ENCODE measurements at regions not wholly inside any gene's neighbourhood (a gene's known extent, or its start where the extent isn't known, plus 50 kb on each side); places are given as distances from the start of the nearest gene placed in this dataset.

DNA sequence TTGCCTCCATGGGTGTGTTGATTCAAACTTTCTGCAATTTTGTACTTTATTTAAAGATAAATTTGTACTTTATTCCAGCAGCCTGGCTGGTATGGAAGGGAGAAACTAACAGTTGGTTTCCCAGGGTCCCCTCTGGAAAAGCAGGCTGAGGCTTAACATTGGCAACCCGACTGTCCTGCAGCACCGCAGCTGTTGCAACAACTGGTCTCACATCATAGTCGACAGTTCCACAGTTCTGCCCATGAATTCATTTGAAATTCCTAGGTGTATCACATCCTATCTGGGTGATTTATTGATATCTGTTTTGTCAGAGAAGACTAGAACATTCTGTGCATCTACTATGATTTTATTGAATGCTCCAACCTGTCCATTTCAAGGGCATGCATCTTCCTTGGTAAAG is 98.8 kb upstream of the GATB start:
- Histone ChIP-seq H3K36me3 (ENCODE audit: control insufficient read depth in 2 of 2, insufficient read depth in 1 of 2, low read length in 2 of 2) (no peaks in the 10 kb centered on the region), H3K4me1 (ENCODE audit: control insufficient read depth, insufficient read depth, low read length) (no peaks in the 10 kb centered on the region), H3K27ac (ENCODE audit: extremely low read depth, low read depth, low read length) (no peak overlapping the region), H3K9me3 (ENCODE audit: control insufficient read depth, insufficient read depth, low read depth, low read length) (no peaks in the 10 kb centered on the region), H3K4me3 (ENCODE audit: low read depth, low read length) (no peak overlapping the region)
- POLR2A ChIA-PET, result no interaction called here
- TF ChIP-seq, protein P1, sequence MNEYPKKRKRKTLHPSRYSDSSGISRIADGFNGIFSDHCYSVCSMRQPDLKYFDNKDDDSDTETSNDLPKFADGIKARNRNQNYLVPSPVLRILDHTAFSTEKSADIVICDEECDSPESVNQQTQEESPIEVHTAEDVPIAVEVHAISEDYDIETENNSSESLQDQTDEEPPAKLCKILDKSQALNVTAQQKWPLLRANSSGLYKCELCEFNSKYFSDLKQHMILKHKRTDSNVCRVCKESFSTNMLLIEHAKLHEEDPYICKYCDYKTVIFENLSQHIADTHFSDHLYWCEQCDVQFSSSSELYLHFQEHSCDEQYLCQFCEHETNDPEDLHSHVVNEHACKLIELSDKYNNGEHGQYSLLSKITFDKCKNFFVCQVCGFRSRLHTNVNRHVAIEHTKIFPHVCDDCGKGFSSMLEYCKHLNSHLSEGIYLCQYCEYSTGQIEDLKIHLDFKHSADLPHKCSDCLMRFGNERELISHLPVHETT (tag by site-specific recombination; IDR thresholded peaks at IDR 0.05), result no peak
- no peak for TF ChIP-seq ZSCAN16 (tag by site-specific recombination; IDR thresholded peaks at IDR 0.05)
- TF ChIP-seq, protein P2, sequence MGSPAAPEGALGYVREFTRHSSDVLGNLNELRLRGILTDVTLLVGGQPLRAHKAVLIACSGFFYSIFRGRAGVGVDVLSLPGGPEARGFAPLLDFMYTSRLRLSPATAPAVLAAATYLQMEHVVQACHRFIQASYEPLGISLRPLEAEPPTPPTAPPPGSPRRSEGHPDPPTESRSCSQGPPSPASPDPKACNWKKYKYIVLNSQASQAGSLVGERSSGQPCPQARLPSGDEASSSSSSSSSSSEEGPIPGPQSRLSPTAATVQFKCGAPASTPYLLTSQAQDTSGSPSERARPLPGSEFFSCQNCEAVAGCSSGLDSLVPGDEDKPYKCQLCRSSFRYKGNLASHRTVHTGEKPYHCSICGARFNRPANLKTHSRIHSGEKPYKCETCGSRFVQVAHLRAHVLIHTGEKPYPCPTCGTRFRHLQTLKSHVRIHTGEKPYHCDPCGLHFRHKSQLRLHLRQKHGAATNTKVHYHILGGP (tag by site-specific recombination; IDR thresholded peaks at IDR 0.05), result no peak
- no peak for TF ChIP-seq ZNF223 (tag by site-specific recombination; IDR thresholded peaks at IDR 0.05)
- CTCF ChIA-PET, result no interaction called here

GRCh38 chr4:151858356-151858755 is 97.5 kb upstream of the GATB start:
- TF ChIP-seq ZNF530 (tag by site-specific recombination; IDR thresholded peaks at IDR 0.05; ENCODE audit: low read depth) (no peak), GLI4 (tag by site-specific recombination; IDR thresholded peaks at IDR 0.05) (no peak)
- TF ChIP-seq, protein P3, sequence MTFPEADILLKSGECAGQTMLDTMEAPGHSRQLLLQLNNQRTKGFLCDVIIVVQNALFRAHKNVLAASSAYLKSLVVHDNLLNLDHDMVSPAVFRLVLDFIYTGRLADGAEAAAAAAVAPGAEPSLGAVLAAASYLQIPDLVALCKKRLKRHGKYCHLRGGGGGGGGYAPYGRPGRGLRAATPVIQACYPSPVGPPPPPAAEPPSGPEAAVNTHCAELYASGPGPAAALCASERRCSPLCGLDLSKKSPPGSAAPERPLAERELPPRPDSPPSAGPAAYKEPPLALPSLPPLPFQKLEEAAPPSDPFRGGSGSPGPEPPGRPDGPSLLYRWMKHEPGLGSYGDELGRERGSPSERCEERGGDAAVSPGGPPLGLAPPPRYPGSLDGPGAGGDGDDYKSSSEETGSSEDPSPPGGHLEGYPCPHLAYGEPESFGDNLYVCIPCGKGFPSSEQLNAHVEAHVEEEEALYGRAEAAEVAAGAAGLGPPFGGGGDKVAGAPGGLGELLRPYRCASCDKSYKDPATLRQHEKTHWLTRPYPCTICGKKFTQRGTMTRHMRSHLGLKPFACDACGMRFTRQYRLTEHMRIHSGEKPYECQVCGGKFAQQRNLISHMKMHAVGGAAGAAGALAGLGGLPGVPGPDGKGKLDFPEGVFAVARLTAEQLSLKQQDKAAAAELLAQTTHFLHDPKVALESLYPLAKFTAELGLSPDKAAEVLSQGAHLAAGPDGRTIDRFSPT (tag by site-specific recombination; IDR thresholded peaks at IDR 0.05), result no peak
- H3K27ac ChIP-seq (ENCODE audit: extremely low read depth, low read depth, low read length), result no peak overlapping the region
- H3K4me3 ChIP-seq (ENCODE audit: low read depth, low read length), result no peak overlapping the region
- ChIA-PET POLR2A (no interaction called here), CTCF (interaction anchor here (0.6 to 0.9 kb wide), 2 partner anchors 41 to 56 kb away, joined by 3 to 7 read pairs; no protein-coding TSS in a partner anchor)
- no peaks in the 10 kb centered on the region for H3K4me1 ChIP-seq (ENCODE audit: control insufficient read depth, insufficient read depth, low read length)
- H3K36me3 ChIP-seq (ENCODE audit: control insufficient read depth in 2 of 2, insufficient read depth in 1 of 2, low read length in 2 of 2), result no peaks in the 10 kb centered on the region
- H3K9me3 ChIP-seq (ENCODE audit: control insufficient read depth, insufficient read depth, low read depth, low read length), result no peaks in the 10 kb centered on the region

GRCh38 chr4:151857368-151857767 is 96.6 kb upstream of the GATB start:
- H3K4me3 ChIP-seq (ENCODE audit: low read depth, low read length), result no peak overlapping the region
- ChIA-PET CTCF (no interaction called here), POLR2A (no interaction called here)
- no peak overlapping the region for H3K27ac ChIP-seq (ENCODE audit: extremely low read depth, low read depth, low read length)
- H3K36me3 ChIP-seq (ENCODE audit: control insufficient read depth in 2 of 2, insufficient read depth in 1 of 2, low read length in 2 of 2), result no peaks in the 10 kb centered on the region
- TF ChIP-seq ZNF624 (tag by site-specific recombination; IDR thresholded peaks at IDR 0.05) (no peak), ZNF529 (tag by site-specific recombination; IDR thresholded peaks at IDR 0.05; ENCODE audit: insufficient replicate concordance) (no peak), REPIN1 (tag by site-specific recombination; IDR thresholded peaks at IDR 0.05; ENCODE audit: low read depth) (no peak), GLI2 (tag by site-specific recombination; IDR thresholded peaks at IDR 0.05; ENCODE audit: borderline replicate concordance, low read depth) (no peak), ZNF16 (tag by site-specific recombination; IDR thresholded peaks at IDR 0.05; ENCODE audit: low read depth) (no peak), ZNF488 (tag by site-specific recombination; IDR thresholded peaks at IDR 0.05) (no peak), ZNF174 (tag by site-specific recombination; IDR thresholded peaks at IDR 0.05) (no peak)
- TF ChIP-seq, protein P4, sequence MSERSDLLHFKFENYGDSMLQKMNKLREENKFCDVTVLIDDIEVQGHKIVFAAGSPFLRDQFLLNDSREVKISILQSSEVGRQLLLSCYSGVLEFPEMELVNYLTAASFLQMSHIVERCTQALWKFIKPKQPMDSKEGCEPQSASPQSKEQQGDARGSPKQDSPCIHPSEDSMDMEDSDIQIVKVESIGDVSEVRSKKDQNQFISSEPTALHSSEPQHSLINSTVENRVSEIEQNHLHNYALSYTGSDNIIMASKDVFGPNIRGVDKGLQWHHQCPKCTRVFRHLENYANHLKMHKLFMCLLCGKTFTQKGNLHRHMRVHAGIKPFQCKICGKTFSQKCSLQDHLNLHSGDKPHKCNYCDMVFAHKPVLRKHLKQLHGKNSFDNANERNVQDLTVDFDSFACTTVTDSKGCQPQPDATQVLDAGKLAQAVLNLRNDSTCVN (tag by site-specific recombination; optimal IDR thresholded peaks at IDR 0.05), result no peak
- no peaks in the 10 kb centered on the region for H3K4me1 ChIP-seq (ENCODE audit: control insufficient read depth, insufficient read depth, low read length)
- no peaks in the 10 kb centered on the region for H3K9me3 ChIP-seq (ENCODE audit: control insufficient read depth, insufficient read depth, low read depth, low read length)
